NCI-H2029 (cell line): ENCODE measurements at regions not wholly inside any gene's neighbourhood (a gene's known extent, or its start where the extent isn't known, plus 50 kb on each side); places are given as distances from the start of the nearest gene placed in this dataset.
A peak's percentile ranks its signal among the peaks of the same experiment; 100 is the strongest.
"Not testable (repeated sequence)": the region's sequence is repeated elsewhere in the genome, so short reads cannot be mapped to it uniquely, and the experiment has no call there.

Experiments used
- DNase-seq: peaks from one replicate; lab custom pipeline; 2025; lab: John Stamatoyannopoulos, UW

DNA sequence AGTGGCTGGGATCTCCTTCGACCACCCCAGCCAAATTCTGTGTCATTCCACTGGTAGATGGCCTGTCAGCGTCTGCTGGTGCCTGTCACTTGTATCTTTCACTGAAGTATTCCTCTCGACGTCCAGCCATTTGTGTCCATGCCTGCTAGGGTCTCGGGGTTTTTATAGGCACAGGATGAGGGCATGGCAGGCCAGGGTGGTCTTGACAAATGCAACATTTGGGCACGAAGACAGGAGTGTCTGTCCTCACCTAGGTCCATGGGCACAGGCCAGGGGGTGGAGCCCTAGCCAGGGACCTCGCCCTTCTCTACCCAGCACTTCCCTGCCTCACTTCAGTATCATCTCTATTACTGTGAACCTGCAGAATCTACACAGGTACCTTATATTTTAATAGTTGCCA is 2223.9 kb upstream of the ACO1 start:
- no peak for DNase-seq

DNA sequence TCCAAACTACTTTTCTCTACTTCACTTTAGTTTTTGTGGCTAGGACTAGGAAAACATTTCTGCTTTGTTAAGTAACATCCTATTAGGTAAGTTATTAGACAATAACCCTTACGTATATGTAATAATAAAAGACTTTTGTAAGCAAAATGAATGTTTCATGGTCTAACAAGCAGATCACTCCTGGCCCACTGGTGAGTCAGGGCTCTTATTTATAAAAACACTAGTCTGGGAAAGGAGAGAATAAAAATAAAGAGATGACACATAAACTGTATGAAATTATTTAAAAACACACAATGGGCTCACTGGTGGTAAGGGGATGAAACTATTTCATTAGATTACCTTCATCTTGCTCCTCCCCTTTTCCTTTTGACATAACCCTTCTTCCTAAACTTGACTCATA is 2212.2 kb upstream of the ACO1 start:
- DNase-seq = no peak

DNA sequence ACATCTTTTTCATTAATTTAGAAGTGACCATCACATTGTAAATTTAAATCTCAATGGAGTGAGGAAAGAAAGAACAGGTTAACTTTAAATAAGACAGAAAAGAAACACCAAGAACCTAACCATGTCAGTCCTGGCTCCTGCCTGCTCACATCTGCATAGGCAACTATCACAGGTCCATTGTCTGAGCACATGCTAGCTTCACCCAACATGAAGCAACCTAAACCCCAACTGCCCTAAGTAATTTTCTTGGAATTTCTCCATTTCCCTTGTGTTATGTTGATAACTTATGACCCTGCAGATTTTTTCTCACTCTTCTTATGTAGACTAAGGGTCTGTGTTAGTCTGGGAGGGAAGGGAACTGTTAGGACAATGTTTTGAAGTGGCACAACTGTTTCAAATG is 2205.8 kb upstream of the ACO1 start:
- no peak for DNase-seq

DNA sequence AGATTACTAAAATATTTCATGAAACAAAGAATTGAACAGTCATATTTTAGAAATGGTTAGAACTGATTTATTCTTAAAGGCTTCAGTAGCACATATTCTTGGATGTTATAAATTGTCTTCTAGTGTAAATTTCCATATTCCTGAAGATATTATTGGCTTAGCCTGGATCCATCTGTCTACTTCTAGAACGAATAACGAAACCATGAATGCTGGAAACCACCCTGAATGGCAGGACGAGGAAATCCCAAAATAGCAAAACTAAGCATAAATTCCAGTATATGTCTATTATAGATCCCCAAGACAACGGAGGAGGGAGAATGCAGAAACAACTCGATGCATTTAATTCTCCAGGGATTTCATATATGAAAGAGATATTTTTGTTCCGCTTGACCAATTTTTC is 2191.0 kb upstream of the ACO1 start:
- DNase-seq = no peak

DNA sequence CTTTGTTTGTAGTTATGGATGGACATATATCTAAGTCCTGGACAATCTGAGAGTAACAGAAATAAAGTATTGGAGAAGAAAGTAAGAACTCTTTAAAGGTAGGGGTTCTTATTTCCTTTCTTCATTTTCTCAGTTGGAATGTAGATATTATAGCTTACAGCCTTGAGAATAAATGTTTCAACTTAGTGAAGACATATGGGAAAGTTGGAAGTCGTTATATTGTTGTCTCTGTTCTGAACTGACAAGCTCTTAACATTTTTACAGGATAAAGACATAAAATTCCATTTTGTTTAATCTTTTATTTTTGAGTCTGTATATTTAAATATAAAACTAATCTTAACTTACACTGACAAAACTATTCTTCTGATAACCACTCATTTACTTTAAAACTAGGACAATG is 2187.5 kb upstream of the ACO1 start:
- no peak for DNase-seq

DNA sequence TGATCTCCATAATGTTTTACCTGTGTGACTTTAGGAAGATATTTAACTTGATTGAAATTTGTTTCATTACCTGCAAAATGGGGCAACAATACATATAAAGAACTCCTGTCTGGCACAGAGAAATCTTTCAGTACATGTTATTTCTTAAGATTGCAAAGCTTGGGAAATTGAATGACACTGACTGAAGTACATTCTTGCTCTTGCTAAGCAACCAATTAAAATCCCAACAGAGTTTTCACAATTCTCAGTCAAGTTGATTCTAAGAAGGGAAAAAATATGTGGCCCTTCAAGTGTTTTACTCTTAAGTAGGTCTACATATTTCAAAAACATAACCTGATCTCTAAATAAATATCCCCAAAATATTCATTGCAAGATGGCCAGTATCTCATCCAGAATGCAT is 2187.0 kb upstream of the ACO1 start:
- DNase-seq = no peak

DNA sequence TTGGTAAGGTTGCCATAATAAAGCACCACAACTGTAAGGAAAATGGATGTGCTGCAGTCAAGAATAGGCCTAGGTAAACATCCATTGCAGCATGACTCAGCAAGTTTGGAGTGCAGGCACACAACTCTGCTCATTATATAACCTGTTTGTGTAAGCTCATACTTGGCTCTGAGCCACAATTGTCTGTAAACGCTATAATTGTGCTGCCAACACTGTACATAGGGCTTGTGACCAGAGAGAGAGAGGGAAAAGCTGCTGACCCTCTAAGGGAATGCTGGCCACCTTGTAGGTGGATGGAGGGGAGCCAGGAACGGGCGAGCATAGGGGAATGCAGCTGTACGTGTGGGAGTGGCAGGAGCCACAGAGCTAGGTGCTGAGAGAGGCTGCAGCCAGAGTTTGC is 2186.5 kb upstream of the ACO1 start:
- peak; percentile 95 for DNase-seq

DNA sequence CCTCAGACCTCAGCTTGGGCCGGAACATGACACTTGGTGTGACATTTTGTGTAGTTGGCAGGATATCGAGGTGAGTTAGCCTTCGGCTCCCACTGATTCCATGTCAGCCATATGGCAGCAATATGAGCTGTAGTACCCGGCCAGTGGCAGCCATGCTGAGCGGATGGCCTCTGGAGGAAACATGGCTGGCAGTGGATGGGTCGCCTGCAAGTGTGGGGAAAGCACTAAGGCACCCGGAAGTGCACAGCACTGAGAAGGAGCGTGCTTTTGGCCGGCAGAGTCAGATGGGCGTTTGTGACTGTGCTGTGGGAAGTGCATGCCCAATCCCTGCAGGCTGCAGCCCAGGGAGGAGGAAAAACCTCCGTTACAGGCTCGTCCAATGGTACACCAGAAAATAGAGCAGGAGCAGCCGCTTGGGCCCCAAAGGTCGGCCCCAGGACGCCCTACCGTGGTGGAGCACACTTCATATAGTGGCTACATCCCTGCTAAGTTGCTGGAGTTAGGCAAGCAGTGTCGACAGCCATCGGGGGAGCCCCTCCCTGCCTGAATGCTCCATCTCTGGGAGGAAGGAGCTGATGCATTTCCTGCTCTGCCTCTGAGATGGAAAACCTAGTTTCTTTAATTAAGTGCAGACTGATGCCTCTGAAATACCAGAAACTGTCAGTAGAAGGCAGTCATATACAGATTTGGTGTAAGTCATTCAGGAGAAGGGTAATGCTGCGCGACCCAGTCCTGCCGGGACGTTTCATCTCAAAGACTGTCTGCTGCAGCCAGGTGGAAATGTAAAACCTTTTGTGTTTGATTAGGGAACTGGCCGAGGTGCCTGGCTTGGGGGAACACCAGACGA is 2185.8 kb upstream of the ACO1 start:
- peak; percentile 68 for DNase-seq

DNA sequence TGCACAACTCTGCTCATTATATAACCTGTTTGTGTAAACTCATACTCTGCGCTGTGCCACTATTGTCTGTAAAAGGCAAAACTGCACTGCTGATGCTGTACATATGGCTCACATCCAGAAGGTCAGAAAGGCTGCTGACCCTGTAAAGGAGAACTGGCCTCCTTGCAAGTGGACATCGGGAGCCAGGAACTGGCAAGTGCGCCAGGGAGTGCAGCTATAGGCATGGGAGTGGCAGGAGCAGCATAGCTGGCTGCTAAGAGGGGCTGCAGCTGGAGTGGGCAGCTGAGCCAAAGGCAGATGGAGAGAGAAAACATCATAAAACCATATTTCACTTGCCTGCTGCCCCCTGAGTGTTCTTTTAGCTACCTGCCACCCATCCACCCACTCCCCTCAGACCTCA is 2183.4 kb upstream of the ACO1 start:
- DNase-seq = no peak

DNA sequence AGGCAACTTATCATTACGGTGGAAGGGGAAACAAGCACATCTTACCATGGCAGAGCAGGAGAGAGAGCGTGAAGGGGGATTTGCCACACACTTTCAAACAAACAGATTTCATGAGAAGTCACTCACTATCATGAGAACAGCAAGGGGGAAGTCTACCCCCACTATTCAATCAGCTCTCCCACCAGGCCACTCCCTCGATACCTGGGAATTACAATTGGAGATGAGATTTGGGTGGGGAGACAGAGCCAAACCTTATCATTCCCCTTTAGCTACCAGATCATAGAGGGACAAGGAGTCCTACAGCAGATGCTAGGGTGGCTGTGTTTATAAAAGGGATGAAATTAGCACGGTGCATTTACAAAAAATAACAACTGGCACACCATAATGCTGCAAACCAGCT is 2149.4 kb upstream of the ACO1 start:
- no peak for DNase-seq

DNA sequence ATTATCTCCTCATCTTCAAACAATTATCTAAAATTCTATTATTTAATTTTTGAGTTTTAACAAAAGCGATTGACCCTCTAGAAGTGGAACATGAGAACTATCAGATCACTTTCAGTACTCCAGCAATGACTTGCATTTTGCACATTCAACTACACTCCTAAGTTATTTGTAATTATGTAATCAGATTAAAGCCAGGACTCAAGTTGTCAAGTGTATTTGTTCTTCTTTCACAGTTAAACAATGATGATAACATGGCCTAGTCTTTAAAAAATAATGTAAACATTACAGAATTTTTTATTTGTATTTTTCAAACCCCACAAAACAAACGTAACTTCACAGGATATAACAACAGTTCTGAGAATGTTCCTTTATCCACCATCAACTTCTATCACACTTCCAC is 2148.9 kb upstream of the ACO1 start:
- DNase-seq = no peak

DNA sequence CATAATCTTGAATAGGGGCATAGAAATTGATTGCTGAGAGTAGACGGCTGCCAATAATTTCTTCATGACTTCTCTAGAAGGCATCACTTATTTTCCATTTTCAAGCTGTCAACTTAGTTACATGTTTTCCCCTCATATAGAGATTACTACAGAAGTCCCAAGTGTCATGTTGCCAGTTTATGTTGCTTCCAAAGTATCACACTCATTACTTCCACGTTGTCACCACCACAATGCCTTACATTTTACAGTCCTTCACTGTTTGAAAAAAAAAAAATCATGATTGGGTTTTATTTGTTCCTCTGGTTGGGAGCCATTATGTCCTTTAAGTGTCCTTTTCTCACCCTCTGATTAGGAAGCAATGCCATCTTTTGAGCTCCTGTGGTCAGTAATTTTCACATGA is 2144.6 kb upstream of the ACO1 start:
- no peak for DNase-seq

DNA sequence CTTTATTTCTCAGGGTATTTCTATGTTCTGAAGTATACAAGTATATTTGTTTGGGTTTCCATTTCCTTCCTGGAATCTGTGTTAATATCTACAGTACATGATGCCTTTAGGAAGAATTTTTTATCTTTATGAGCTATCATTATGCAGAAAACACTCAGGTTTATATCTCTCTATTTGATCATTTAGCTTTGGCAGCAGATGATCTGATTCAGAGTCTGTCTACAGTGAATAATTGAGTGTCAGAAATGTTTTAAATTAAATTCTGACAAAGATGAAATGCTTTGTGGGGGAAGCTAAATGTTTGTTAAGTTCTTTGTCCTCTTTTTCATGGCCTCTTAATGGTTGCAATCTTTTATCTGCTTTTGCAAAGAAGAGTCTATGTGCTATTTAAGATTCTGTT is 2141.0 kb upstream of the ACO1 start:
- no peak for DNase-seq

DNA sequence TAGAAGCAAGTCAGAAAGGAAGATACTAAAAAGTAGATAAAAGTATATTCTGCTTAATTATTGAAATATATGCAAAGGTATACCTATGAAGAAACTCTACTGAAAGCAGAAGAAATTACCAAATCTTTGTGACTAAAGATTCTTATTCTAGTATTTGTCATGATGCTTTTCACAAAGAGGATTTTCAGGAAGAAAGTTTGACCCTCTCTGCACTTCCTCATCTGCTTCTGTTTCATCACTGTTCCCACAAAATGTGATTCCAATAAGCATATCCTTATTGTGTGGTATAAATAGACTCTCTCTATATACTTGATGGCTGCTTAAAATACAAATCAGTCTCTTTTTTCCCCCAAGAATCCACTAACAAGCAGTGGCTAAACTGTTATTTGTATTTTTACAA is 2139.6 kb upstream of the ACO1 start:
- no peak for DNase-seq

DNA sequence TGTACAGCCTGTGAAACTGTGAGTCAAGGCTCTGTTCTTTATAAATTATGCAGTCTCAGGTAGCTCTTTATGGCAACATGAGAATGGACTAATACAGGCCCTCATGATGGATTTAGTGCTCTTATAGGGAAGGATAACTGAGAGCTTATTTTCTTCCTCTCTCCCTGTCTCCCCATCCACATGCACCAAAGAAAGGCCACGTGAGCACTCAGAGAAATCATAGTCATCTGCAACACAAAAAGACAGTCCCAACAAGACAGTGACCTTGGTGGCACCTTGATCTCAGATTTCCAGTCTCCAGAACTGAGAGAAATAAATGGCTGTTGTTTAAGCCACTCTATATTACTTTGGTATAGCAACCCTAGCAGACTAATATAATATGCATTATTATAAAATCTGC is 2133.6 kb upstream of the ACO1 start:
- DNase-seq = no peak

DNA sequence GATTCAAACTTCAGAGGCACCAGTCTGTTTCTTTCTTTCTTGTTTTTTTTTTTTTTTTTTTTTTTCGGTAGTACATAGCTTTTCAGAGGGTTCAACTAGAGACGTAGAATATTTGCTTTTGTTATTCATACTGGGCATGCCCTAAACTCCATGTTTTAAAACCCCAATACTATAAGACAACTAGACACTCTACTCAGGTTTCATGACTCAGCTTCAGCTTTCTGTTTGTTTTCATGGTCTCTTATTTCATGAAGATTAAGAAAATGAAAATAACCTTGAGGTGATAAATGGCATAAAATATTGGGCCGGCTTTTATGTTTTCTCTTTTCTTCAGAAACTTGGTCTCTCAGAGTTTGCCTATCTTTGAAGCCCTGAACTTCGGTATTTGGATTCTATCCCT is 2126.3 kb upstream of the ACO1 start:
- DNase-seq = no peak

DNA sequence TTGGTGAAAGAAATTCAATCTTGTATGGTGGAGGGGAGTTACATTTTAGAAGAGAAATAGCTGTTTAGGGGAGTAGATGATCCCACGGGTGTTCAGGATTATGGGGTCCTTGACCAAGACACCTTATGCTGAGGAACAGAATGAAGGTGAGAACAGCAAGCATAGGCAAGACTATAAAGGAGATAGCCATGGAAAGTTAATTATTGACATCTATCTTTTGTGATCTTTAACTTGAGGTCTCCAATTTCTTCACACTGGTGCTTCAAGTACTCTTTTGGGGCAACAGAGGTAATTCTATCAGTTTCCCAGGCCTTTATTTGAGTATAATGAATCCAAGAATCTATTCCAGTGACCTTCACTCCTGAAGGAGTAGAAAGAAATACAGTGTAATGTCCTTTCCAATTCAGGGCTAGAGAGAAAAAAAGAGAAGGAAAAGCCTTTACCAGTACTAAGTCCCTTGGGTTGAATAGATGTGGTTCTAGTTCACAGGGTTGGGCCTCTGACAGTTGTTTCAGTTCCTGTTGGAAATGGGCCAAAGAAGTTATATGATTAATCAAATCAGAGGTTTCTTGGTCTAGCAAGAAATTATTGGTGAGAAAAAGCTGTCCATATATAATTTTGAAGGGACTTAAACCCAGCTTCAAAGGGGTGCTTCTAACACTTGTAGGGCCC is 2104.1 kb upstream of the ACO1 start:
- no peak for DNase-seq

DNA sequence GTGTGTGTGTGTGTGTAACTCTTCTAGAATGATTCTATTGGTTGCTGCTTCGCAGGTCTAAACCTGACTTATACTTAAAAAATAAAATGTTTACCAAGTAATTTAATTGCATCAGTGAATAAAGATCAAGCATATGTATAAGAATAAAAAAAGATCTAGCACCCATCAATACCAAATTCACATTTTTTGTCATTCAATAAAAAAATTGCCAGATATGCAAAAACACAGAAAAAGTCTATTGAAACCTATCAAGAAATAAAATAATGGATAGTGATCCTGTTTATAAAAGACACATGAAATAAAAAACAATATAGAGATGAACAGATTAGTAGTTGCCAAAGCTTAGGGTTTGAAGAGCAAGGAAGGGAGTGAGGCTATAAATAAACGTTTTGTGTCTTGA is 2095.0 kb upstream of the ACO1 start:
- DNase-seq = no peak

DNA sequence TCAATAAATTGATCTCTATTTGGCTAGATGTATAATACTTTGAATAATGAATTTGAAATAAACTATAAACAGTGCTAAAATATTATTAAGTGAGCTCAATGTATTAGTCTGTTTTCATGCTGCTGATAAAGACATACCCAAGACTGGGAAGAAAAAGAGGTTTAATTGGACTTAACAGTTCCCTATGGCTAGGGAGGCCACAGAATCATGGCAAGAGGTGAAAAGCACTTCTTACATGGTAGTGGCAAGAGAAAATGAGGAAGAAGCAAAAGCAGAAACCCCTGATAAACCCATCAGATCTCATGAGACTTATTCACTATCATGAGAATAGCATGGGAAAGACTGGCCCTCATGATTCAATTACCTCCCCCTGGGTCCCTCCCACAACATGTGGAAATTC is 2092.4 kb upstream of the ACO1 start:
- DNase-seq = not testable (repeated sequence)

DNA sequence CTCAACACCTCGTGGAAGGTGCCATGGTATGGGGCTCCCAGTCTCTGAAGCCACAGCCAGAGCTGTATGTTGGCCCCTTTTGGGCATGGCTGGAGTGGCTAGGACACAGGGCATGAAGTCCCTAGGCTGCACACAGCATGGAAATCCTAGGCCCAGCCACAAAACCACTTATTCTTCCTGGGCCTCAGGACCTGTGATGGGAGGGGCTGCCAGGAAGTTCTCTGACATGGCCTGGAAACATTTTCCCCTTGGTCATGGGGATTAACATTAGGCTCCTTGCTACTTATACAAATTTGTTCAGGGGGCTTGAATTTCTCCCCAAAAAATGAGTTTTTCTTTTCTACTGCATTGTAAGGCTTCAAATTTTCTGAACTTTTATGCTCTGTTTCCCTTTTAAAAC is 2091.2 kb upstream of the ACO1 start:
- no peak for DNase-seq

DNA sequence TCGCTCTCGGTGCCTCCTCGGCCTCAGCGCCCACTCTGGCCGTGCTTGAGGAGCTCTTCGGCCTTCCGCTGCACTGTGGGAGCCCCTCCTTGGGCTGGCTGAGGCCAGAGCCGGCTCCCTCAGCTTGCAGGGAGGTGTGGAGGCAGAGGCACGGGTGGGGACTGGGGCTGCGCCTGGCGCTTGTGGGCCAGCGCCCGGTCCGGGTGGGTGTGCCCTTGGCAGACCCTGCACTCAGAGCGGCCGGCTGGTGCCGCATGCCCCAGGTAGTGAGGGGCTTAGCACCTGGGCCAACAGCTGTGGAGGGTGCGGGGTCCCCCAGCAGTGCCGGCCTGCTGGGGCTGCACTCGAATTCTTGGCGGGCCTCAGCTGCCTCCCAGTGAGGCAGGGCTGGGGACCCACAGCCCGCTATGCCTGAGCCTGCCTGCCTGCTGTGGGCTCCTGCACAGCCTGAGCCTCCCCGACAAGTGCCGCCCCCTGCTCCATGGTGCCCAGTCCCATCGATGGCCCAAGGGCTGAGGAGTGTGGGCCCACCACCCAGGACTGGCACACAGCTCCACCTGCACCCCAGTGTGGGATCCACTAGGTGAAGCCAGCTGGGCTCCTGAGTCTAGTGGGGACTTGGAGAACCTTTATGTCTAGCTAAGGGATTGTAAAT is 2085.2 kb upstream of the ACO1 start:
- no peak for DNase-seq

DNA sequence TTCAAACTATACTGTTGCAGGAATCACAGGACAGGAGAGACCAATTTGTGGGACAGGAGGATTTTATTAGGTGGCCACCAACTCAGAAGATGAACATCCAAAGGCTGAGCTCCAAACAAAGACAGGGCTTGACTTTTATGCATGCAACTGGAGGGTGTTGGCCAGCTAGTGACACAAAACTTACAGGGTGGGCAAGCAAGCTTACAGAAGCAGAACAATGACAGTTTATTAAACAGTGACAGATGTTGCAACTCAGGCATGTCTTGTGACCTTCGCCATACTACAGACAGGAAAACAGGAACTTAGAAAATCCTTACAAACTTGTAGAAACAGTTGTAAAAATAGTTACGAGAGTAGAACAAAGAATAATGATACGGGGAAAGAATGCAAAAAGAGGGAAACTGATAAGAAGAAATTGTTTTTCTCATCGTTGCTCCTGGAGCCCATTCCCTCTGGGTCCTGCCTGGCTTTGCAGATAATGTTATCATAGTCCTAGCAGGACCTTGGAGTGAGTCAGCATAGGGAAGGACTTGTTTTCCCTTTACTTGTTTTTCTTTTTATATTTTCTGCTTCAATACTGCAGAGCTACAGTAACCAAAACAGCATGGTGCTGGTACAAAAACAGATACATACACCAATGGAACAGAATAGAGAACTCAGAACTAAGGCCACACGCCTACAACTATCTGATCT is 2083.0 kb upstream of the ACO1 start:
- DNase-seq = no peak

DNA sequence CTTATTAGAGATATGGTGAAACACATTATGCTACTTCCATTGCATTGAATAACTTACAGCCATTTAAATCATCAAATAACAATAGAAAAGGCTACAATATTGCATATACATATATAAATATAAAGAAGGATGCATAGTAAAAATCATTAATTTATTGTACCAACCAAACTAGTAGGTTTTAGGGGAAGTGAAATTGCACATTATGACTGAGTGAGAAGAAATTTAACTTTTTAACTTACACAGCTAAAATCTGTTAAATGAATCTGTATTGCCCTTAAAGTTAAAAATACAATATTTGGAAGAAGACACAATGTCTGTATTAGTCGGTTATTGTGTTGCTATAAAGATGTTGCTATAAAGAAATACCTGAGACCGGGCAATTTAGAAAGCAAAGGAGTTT is 2073.7 kb upstream of the ACO1 start:
- DNase-seq = no peak
